H1 (cell line): ENCODE measurements at regions not wholly inside any gene's neighbourhood (a gene's known extent, or its start where the extent isn't known, plus 50 kb on each side); places are given as distances from the start of the nearest gene placed in this dataset.

Experiments used
- CTCF ChIA-PET: fragments of 300-600 bp; sonication (Branson Sonifier 250); formaldehyde crosslinking; loops from one replicate; lab custom pipeline; 2021; ENCODE audit not compliant: partially characterized antibody; lab: Charles Lee
- POLR2A ChIA-PET: fragments of 300-600 bp; sonication (Branson Sonifier 250); formaldehyde crosslinking; loops from one replicate; lab custom pipeline; 2021; ENCODE audit warnings: inconsistent platforms; ENCODE audit not compliant: partially characterized antibody; lab: Charles Lee
- DNase-seq, 2 experiments: peaks; one replicate each; pipeline versions ENCODE4 v3.0.0 to v3.0.0-alpha.2; 2010 to 2022; ENCODE audit warnings: low spot score in 2 of 2, low read depth in 1 of 2, mixed read lengths in 1 of 2
- FAIRE-seq: peaks from 2 replicates; lab custom pipeline; 2011; peaks lifted over from hg19 to GRCh38; lab: Jason Lieb, UNC
- H2AFZ ChIP-seq: 2 replicates; pipeline ENCODE4 v1.8.1; 2012; ENCODE audit warnings: low read length, inconsistent platforms
- H2AK5ac ChIP-seq: 2 replicates; pipeline ENCODE4 v1.6.1; 2013; ENCODE audit warnings: low read depth, low read length
- H2BK120ac ChIP-seq: replicated peaks from 2 replicates; pipeline ENCODE3; 2013; ENCODE audit warnings: low read depth, low read length, inconsistent platforms
- H2BK12ac ChIP-seq: 2 replicates; pipeline ENCODE4 v1.6.1; 2013; ENCODE audit warnings: low read depth, low read length
- H2BK15ac ChIP-seq: 2 replicates; pipeline ENCODE4 v1.6.1; 2013; ENCODE audit warnings: low read length
- H2BK20ac ChIP-seq: 2 replicates; pipeline ENCODE4 v1.6.1; 2013; ENCODE audit warnings: low read length
- H2BK5ac ChIP-seq: 2 replicates; pipeline ENCODE4 v1.6.1; 2013; ENCODE audit warnings: low read depth, low read length
- H3K14ac ChIP-seq: 2 replicates; pipeline ENCODE4 v1.6.1; 2013; ENCODE audit warnings: inconsistent platforms; ENCODE audit not compliant: insufficient read length
- H3K18ac ChIP-seq: 2 replicates; pipeline ENCODE4 v1.6.1; 2013; ENCODE audit warnings: low read length; ENCODE audit errors: extremely low read depth
- H3K23ac ChIP-seq: 2 replicates; pipeline ENCODE4 v1.6.1; 2013; ENCODE audit warnings: inconsistent platforms; ENCODE audit not compliant: insufficient read length
- H3K23me2 ChIP-seq: 2 replicates; pipeline ENCODE4 v1.6.1; 2013; ENCODE audit warnings: low read depth, low read length
- H3K27ac ChIP-seq: 2 replicates; pipeline ENCODE4 v1.6.1; 2011; ENCODE audit warnings: low read depth, low read length, inconsistent platforms
- H3K27me3 ChIP-seq, 4 experiments: replicated peaks in 1 of 4; 1 replicate in 1 of 4; 2 replicates in 3 of 4; pipeline versions ENCODE4 v1.6.1 to v1.8.1; 2011 to 2013; ENCODE audit warnings: low read length in 3 of 4, mild to moderate bottlenecking in 3 of 4, inconsistent platforms in 2 of 4, mixed read lengths in 2 of 4, moderate library complexity in 1 of 4; ENCODE audit not compliant: control insufficient read depth in 3 of 4, insufficient read depth in 3 of 4; ENCODE audit errors: extremely low read depth in 1 of 4
- H3K36me3 ChIP-seq, 4 experiments: 2 replicates each; pipeline versions ENCODE4 v1.6.1 to v1.8.1; 2011 to 2013; ENCODE audit warnings: mild to moderate bottlenecking in 4 of 4, low read length in 3 of 4, moderate library complexity in 2 of 4, control low read depth in 1 of 4, inconsistent platforms in 1 of 4; ENCODE audit not compliant: insufficient read depth in 4 of 4, control insufficient read depth in 2 of 4
- H3K4ac ChIP-seq: replicated peaks from 2 replicates; pipeline ENCODE3; 2013; ENCODE audit warnings: low read length, low read depth, mixed read lengths, inconsistent platforms; ENCODE audit not compliant: insufficient read length
- H3K4me1 ChIP-seq, 4 experiments: replicated peaks in 1 of 4; 1 replicate in 1 of 4; 2 replicates in 3 of 4; pipeline versions ENCODE4 v1.6.1 to v1.8.1; 2011 to 2013; ENCODE audit warnings: low read length in 3 of 4, inconsistent platforms in 2 of 4, mixed read lengths in 1 of 4; ENCODE audit not compliant: insufficient read depth in 4 of 4, control insufficient read depth in 3 of 4
- H3K4me2 ChIP-seq, 2 experiments: 2 replicates each; pipeline versions ENCODE4 v1.6.1 to v1.8.1; 2011 to 2013; ENCODE audit warnings: low read depth in 2 of 2, low read length in 2 of 2, control low read depth in 1 of 2, inconsistent platforms in 1 of 2, mild to moderate bottlenecking in 1 of 2; ENCODE audit not compliant: insufficient read depth in 1 of 2
- H3K4me3 ChIP-seq, 4 experiments: fragments of 200-600, 300-600 bp in 1 of 4; sonication (generic), shearing (Covaris generic), sonication (Bioruptor Twin) in 1 of 4; 2 replicates each; pipeline versions ENCODE4 v1.5.1 to v1.8.1; 2011 to 2016; ENCODE audit warnings: low read length in 4 of 4, low read depth in 3 of 4, control low read depth in 2 of 4, inconsistent platforms in 2 of 4, mild to moderate bottlenecking in 2 of 4, mixed read lengths in 1 of 4, moderate library complexity in 1 of 4; ENCODE audit not compliant: insufficient read depth in 2 of 4; ENCODE audit errors: extremely low read depth in 1 of 4
- H3K56ac ChIP-seq: replicated peaks from 2 replicates; pipeline ENCODE3; 2013; ENCODE audit warnings: low read depth, mild to moderate bottlenecking, mixed read lengths, low read length, inconsistent platforms; ENCODE audit not compliant: insufficient read length
- H3K79me1 ChIP-seq: 2 replicates; pipeline ENCODE4 v1.6.1; 2013; ENCODE audit warnings: low read depth, low read length, control low read depth
- H3K79me2 ChIP-seq, 2 experiments: 2 replicates each; pipeline versions ENCODE4 v1.6.1 to v1.8.1; 2012 to 2013; ENCODE audit warnings: low read length in 2 of 2, mild to moderate bottlenecking in 2 of 2, inconsistent platforms in 1 of 2; ENCODE audit not compliant: insufficient read depth in 2 of 2, control insufficient read depth in 1 of 2
- H3K9ac ChIP-seq, 4 experiments: replicated peaks in 1 of 4; 1 replicate in 1 of 4; 2 replicates in 3 of 4; pipeline versions ENCODE4 v1.6.1 to v1.8.1; 2011 to 2013; ENCODE audit warnings: low read depth in 3 of 4, low read length in 3 of 4, control low read depth in 2 of 4, mild to moderate bottlenecking in 2 of 4, moderate library complexity in 2 of 4, inconsistent platforms in 1 of 4; ENCODE audit errors: extremely low read depth in 1 of 4
- H3K9me3 ChIP-seq, 2 experiments: 2 replicates each; pipeline versions ENCODE4 v1.6.1 to v1.8.1; 2012 to 2013; ENCODE audit warnings: mild to moderate bottlenecking in 2 of 2, moderate library complexity in 2 of 2, control low read depth in 1 of 2, inconsistent platforms in 1 of 2, low read depth in 1 of 2, low read length in 1 of 2, mixed read lengths in 1 of 2; ENCODE audit not compliant: insufficient read depth in 2 of 2
- H4K20me1 ChIP-seq, 2 experiments: replicated peaks in 1 of 2; 2 replicates each; pipeline versions ENCODE3 to v1.8.1; 2011 to 2013; ENCODE audit warnings: inconsistent platforms in 2 of 2, low read length in 2 of 2, mild to moderate bottlenecking in 1 of 2; ENCODE audit not compliant: insufficient read depth in 2 of 2, control insufficient read depth in 1 of 2
- H4K5ac ChIP-seq: 2 replicates; pipeline ENCODE4 v1.6.1; 2013; ENCODE audit warnings: low read length, low read depth, mixed read lengths, inconsistent platforms; ENCODE audit not compliant: insufficient read length
- H4K8ac ChIP-seq: 2 replicates; pipeline ENCODE4 v1.8.0; 2013; ENCODE audit warnings: mild to moderate bottlenecking, moderate library complexity, low read length, inconsistent platforms; ENCODE audit not compliant: insufficient read depth; ENCODE audit errors: extremely low read depth
- H4K91ac ChIP-seq: replicated peaks from 2 replicates; pipeline ENCODE3; 2013; ENCODE audit warnings: low read length, mixed read lengths, inconsistent platforms; ENCODE audit not compliant: insufficient read length
- CREB1 ChIP-seq: IDR thresholded peaks from 2 replicates; pipeline ENCODE4 v1.6.1; 2012; ENCODE audit warnings: inconsistent platforms
- CTBP2 ChIP-seq: IDR thresholded peaks from 2 replicates; pipeline ENCODE4 v1.7.0; 2011; ENCODE audit warnings: borderline replicate concordance, mild to moderate bottlenecking, moderate library complexity, mixed read lengths, low read length; ENCODE audit not compliant: insufficient read depth, insufficient read length
- WGBS, 2 experiments: shearing (Covaris generic) in 1 of 2; methylation state at CpG; one replicate each; pipeline versions ENCODE4 v1.1.6 to v1.1.7; 2013 to 2015; ENCODE audit warnings: low lambda C conversion rate in 2 of 2, mixed read lengths in 2 of 2, inconsistent platforms in 1 of 2, low coverage in 1 of 2, missing lambda C conversion rate in 1 of 2; ENCODE audit not compliant: insufficient replicate concordance in 2 of 2, insufficient coverage in 1 of 2, insufficient read length in 1 of 2; ENCODE audit errors: extremely low coverage in 1 of 2, missing lambda C conversion rate in 1 of 2; 5-methylcytosine and 5-hydroxymethylcytosine counted together

DNA sequence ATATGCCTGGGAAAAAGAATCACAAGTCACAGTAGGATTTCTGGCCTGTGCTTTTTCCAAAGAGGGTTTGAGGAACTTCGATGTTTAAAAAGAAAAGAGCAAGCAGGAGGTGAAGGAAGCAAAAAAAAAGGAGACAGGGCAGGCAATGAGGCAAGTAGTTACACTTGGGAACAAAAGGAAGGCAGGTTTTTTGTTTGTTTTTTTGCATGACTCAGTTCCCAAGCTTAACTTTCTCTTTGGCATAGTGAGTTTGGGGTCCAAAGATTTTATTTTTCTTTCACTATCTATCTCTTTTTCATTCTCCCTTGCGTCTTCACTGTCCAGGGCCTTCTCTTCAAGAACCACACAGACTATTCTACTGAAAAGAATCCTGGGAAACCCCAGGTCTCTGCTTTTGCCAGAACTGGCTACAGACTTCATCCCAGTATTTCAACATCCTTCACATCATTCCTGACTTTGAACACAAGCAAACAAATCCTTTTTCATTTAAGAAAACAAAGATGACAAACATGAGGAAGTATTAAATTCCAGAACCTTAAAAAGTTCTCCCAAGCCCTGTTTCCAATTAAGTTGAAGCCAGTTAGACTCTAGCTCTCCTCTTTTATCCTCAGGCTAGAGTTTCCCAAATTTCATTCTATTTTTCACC is 210.7 kb upstream of the RND3 start:
- POLR2A ChIA-PET: no interaction called here
- CTCF ChIA-PET: interaction anchor here (0.7 to 0.8 kb wide), 2 partner anchors 8 to 129 kb away, joined by 3 to 4 read pairs; no protein-coding TSS in a partner anchor
- FAIRE-seq (no peak), DNase-seq (no peak)
- Histone ChIP-seq H3K14ac (no peak overlapping the region), H2AFZ (no peak overlapping the region), H2BK15ac (no peak overlapping the region), H2AK5ac (no peak overlapping the region), H3K79me2 (no peaks in the 10 kb centered on the region), H3K4me2 (no peak overlapping the region), H3K4me1 (peaks cover 0 to 3% (median 0%) of the 10 kb centered on the region in 4 experiments; a peak in 1 of 7 replicates), H3K56ac (no peak overlapping the region), H2BK120ac (no peak overlapping the region), H4K8ac (no peak overlapping the region), H2BK5ac (no peak overlapping the region), H3K18ac (no peak overlapping the region), H3K27me3 (no peaks in the 10 kb centered on the region), H4K5ac (no peak overlapping the region), H3K23ac (no peak overlapping the region), H3K23me2 (no peaks in the 10 kb centered on the region), H3K79me1 (no peaks in the 10 kb centered on the region; the same call in 1 of the 2 replicates), H2BK20ac (no peak overlapping the region), H4K20me1 (no peaks in the 10 kb centered on the region), H2BK12ac (no peak overlapping the region), H4K91ac (no peak overlapping the region), H3K4me3 (no peak overlapping the region), H3K9ac (no peak overlapping the region), H3K4ac (no peak overlapping the region), H3K36me3 (no peaks in the 10 kb centered on the region), H3K27ac (no peak overlapping the region), H3K9me3 (peaks cover 3 to 4% of the 10 kb centered on the region in 2 experiments; a peak in 1 of 4 replicates)
- WGBS, 2 experiments: 91% methylated on average over 2 of the region's 2 CpGs; no CpG with 5 or more reads in 1 of the 2 experiments
- TF ChIP-seq CTBP2 (no peak), CREB1 (no peak)
